NCI-H1694 (cell line): ENCODE measurements at regions not wholly inside any gene's neighbourhood (a gene's known extent, or its start where the extent isn't known, plus 50 kb on each side); places are given as distances from the start of the nearest gene placed in this dataset.

Experiments
- DNase-seq: peaks from one replicate; lab custom pipeline; 2025; lab: John Stamatoyannopoulos, UW

GRCh38 chr2:238561230-238561629 lies 134.5 kb downstream of the ASB1 start:
- no peak for DNase-seq

- no peak for DNase-seq
Observed at GRCh38 chr2:238562446-238562845, 135.7 kb downstream of the ASB1 start.

- DNase-seq: no peak
Observed at GRCh38 chr2:238563551-238563950, 136.8 kb downstream of the ASB1 start.

- DNase-seq: no peak
Observed at GRCh38 chr2:238564286-238564920, 137.7 kb downstream of the ASB1 start.

GRCh38 chr2:238565031-238565430 lies 138.3 kb downstream of the ASB1 start:
- DNase-seq: no peak

- DNase-seq: no peak
Observed at GRCh38 chr2:238566001-238566645, 139.4 kb downstream of the ASB1 start.

GRCh38 chr2:238567067-238567855 lies 140.5 kb downstream of the ASB1 start:
- no peak for DNase-seq

GRCh38 chr2:238567996-238568395 lies 141.3 kb downstream of the ASB1 start:
- DNase-seq: no peak

GRCh38 chr2:238568455-238569440 lies 142.0 kb downstream of the ASB1 start:
- DNase-seq: no peak

- DNase-seq: no peak
Observed at GRCh38 chr2:238569507-238570195, 142.9 kb downstream of the ASB1 start.

- no peak for DNase-seq
Observed at GRCh38 chr2:238570391-238570790, 143.7 kb downstream of the ASB1 start.

GRCh38 chr2:238570926-238571325 lies 144.2 kb downstream of the ASB1 start:
- no peak for DNase-seq

- DNase-seq: no peak
Observed at GRCh38 chr2:238571661-238572372, 145.1 kb downstream of the ASB1 start.

GRCh38 chr2:238573065-238573778 lies 146.5 kb downstream of the ASB1 start:
- DNase-seq: no peak

GRCh38 chr2:238573916-238574315 lies 147.2 kb downstream of the ASB1 start:
- DNase-seq: no peak

- no peak for DNase-seq
Observed at GRCh38 chr2:238574490-238575271, 148.0 kb downstream of the ASB1 start.

GRCh38 chr2:238576674-238577073 lies 149.9 kb downstream of the ASB1 start:
- no peak for DNase-seq

- DNase-seq: no peak
Observed at GRCh38 chr2:238578256-238578655, 151.5 kb downstream of the ASB1 start.

- no peak for DNase-seq
Observed at GRCh38 chr2:238580486-238580885, 153.8 kb downstream of the ASB1 start.
